ENCODE measurements at regions not wholly inside any gene's neighbourhood (a gene's known extent, or its start where the extent isn't known, plus 50 kb on each side); places are given as distances from the start of the nearest gene placed in this dataset.
"Not testable (repeated sequence)": the region's sequence is repeated elsewhere in the genome, so short reads cannot be mapped to it uniquely, and the experiment has no call there.

GRCh38 chr5:62935660-62936059 lies 357.0 kb downstream of the LRRC70 start:
- no peak for DNase-seq (ENCODE audit: insufficient read length, low spot score)
- no peak for FAIRE-seq
- no peak for TF ChIP-seq POLR2A (IDR thresholded peaks at IDR 0.05; ENCODE audit: low read depth, low read length)

- no peak for DNase-seq (ENCODE audit: insufficient read length, low spot score)
- FAIRE-seq = no peak
- no peak for TF ChIP-seq POLR2A (IDR thresholded peaks at IDR 0.05; ENCODE audit: low read depth, low read length)
Measured at GRCh38 chr5:62934319-62934718, 355.7 kb downstream of the LRRC70 start.

GRCh38 chr5:62933261-62933660 lies 354.6 kb downstream of the LRRC70 start:
- DNase-seq (ENCODE audit: insufficient read length, low spot score) (no peak), FAIRE-seq (no peak)
- no peak for TF ChIP-seq POLR2A (IDR thresholded peaks at IDR 0.05; ENCODE audit: low read depth, low read length)

- FAIRE-seq (no peak), DNase-seq (ENCODE audit: insufficient read length, low spot score) (no peak)
- no peak for TF ChIP-seq POLR2A (IDR thresholded peaks at IDR 0.05; ENCODE audit: low read depth, low read length)
Measured at GRCh38 chr5:62931153-62931950, 352.7 kb downstream of the LRRC70 start.

- DNase-seq (ENCODE audit: insufficient read length, low spot score) (no peak), FAIRE-seq (no peak)
- TF ChIP-seq POLR2A (IDR thresholded peaks at IDR 0.05; ENCODE audit: low read depth, low read length) = no peak
Measured at GRCh38 chr5:62922191-62922590, 343.6 kb downstream of the LRRC70 start.

- no peak for TF ChIP-seq POLR2A (IDR thresholded peaks at IDR 0.05; ENCODE audit: low read depth, low read length)
- no peak for DNase-seq (ENCODE audit: insufficient read length, low spot score)
- FAIRE-seq = no peak
Measured at GRCh38 chr5:62920856-62921255, 342.2 kb downstream of the LRRC70 start.

GRCh38 chr5:62909326-62909725 lies 330.7 kb downstream of the LRRC70 start:
- DNase-seq (ENCODE audit: insufficient read length, low spot score) = no peak
- no peak for TF ChIP-seq POLR2A (IDR thresholded peaks at IDR 0.05; ENCODE audit: low read depth, low read length)
- no peak for FAIRE-seq

GRCh38 chr5:62902126-62902525 lies 323.5 kb downstream of the LRRC70 start:
- DNase-seq (ENCODE audit: insufficient read length, low spot score) = no peak
- no peak for FAIRE-seq
- no peak for TF ChIP-seq POLR2A (IDR thresholded peaks at IDR 0.05; ENCODE audit: low read depth, low read length)

GRCh38 chr5:62900976-62901375 lies 322.4 kb downstream of the LRRC70 start:
- DNase-seq (ENCODE audit: insufficient read length, low spot score) (no peak), FAIRE-seq (no peak)
- no peak for TF ChIP-seq POLR2A (IDR thresholded peaks at IDR 0.05; ENCODE audit: low read depth, low read length)

- TF ChIP-seq POLR2A (IDR thresholded peaks at IDR 0.05; ENCODE audit: low read depth, low read length) = no peak
- FAIRE-seq = no peak
Measured at GRCh38 chr5:62896121-62896893, 317.7 kb downstream of the LRRC70 start.

GRCh38 chr5:62886603-62887315 lies 308.1 kb downstream of the LRRC70 start:
- FAIRE-seq = no peak
- no peak for DNase-seq (ENCODE audit: insufficient read length, low spot score)
- TF ChIP-seq POLR2A (IDR thresholded peaks at IDR 0.05; ENCODE audit: low read depth, low read length) = no peak

More at GRCh38 chr5:62896121-62896893, 317.7 kb downstream of the LRRC70 start:
- DNase-seq (ENCODE audit: insufficient read length, low spot score) = no peak

GRCh38 chr5:62837330-62837729 lies 258.7 kb downstream of the LRRC70 start:
- FAIRE-seq; DNase-seq (ENCODE audit: insufficient read length, low spot score): not testable (repeated sequence)

GRCh38 chr5:62829604-62829986 lies 251.0 kb downstream of the LRRC70 start:
- FAIRE-seq = no peak
- no peak for DNase-seq (ENCODE audit: insufficient read length, low spot score)

More at GRCh38 chr5:62829604-62829986, 251.0 kb downstream of the LRRC70 start:
- TF ChIP-seq POLR2A (IDR thresholded peaks at IDR 0.05; ENCODE audit: low read depth, low read length) = no peak
